ENCODE measurements at regions not wholly inside any gene's neighbourhood (a gene's known extent, or its start where the extent isn't known, plus 50 kb on each side); places are given as distances from the start of the nearest gene placed in this dataset.
"Not testable (repeated sequence)": the region's sequence is repeated elsewhere in the genome, so short reads cannot be mapped to it uniquely, and the experiment has no call there.

DNA sequence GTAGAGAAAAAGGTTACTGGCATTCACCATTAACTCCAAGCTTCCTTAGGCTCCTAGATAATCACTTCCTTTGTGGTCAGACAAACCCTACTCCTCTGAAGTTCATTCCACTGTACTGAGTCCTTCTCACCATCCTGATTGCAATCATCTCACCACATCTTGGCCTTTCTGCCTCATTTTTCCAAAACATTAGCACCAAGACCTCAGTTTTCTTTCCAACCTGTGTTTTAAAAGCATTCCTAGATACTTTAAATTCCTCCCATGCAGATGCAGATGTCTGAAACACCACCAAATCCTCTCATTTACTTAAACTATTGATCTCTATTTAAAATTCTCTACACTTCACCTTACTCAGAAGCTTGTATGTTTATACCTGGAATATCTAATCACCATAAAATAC lies 961.3 kb upstream of the CTNND2 start:
- ATAC-seq (ENCODE audit: low FRiP score in 2 of 2): no peak
- no peak overlapping the region for H3K27ac ChIP-seq
- TF ChIP-seq EP300 (IDR thresholded peaks at IDR 0.05) (no peak), POLR2A (IDR thresholded peaks at IDR 0.05) (no peak), POLR2AphosphoS5 (IDR thresholded peaks at IDR 0.05) (no peak)
- TF ChIP-seq, protein P1, sequence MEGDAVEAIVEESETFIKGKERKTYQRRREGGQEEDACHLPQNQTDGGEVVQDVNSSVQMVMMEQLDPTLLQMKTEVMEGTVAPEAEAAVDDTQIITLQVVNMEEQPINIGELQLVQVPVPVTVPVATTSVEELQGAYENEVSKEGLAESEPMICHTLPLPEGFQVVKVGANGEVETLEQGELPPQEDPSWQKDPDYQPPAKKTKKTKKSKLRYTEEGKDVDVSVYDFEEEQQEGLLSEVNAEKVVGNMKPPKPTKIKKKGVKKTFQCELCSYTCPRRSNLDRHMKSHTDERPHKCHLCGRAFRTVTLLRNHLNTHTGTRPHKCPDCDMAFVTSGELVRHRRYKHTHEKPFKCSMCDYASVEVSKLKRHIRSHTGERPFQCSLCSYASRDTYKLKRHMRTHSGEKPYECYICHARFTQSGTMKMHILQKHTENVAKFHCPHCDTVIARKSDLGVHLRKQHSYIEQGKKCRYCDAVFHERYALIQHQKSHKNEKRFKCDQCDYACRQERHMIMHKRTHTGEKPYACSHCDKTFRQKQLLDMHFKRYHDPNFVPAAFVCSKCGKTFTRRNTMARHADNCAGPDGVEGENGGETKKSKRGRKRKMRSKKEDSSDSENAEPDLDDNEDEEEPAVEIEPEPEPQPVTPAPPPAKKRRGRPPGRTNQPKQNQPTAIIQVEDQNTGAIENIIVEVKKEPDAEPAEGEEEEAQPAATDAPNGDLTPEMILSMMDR (IDR thresholded peaks at IDR 0.05): no peak

DNA sequence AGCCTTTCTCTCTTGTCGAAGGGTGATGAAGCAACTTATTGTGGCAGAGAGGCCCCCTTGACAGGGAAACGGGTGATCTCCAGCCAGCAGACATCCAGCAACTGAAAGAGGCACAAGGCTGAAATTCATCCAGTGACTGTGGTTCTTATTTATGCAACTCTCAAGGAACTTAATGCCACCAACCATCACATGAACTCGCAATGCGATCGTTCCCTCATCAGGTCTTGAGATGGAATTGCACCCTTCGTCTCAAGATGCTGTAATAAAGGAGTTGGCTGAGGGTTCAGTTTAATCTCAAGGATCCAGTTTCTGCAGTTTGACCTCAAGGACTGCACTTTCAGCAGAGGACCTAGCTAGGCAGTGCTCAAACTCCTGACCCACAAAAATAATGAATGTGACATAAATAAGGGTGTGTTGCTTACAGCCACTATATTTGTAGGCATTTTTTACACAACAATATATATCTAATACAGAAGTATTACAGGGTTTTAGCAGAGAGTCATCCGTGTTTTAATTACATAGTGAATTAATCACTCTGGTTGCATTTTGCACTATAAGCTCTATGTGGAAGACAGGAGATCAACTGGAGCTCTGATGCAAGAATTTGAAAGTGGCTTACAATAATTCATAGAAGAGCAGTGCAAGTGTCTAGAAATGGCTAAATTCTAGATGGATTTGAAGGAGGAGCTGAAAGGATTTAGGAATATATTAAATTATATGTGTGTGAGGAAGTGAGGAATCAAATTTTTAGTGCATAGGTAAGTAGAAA lies 957.8 kb upstream of the CTNND2 start:
- Histone ChIP-seq H3K27me3 (no peaks in the 10 kb centered on the region), H3K36me3 (no peaks in the 10 kb centered on the region), H3K27ac (no peak overlapping the region), H3K4me1 (no peaks in the 10 kb centered on the region), H3K9me3 (no peaks in the 10 kb centered on the region), H3K4me3 (no peak overlapping the region)
- DNase-seq (no peak), ATAC-seq (ENCODE audit: low FRiP score in 2 of 2) (no peak)
- WGBS, 2 donors: 60 to 63% methylated on average over 7 of the region's 7 CpGs
- TF ChIP-seq POLR2A (IDR thresholded peaks at IDR 0.05) (no peak), EP300 (IDR thresholded peaks at IDR 0.05) (no peak)

More for the DNA sequence above, 961.3 kb upstream of the CTNND2 start:
- no peaks in the 10 kb centered on the region for H3K9me3 ChIP-seq
- DNase-seq: no peak
- no peak overlapping the region for H3K4me3 ChIP-seq
- no peaks in the 10 kb centered on the region for H3K4me1 ChIP-seq
- H3K36me3 ChIP-seq: no peaks in the 10 kb centered on the region
- H3K27me3 ChIP-seq: no peaks in the 10 kb centered on the region

DNA sequence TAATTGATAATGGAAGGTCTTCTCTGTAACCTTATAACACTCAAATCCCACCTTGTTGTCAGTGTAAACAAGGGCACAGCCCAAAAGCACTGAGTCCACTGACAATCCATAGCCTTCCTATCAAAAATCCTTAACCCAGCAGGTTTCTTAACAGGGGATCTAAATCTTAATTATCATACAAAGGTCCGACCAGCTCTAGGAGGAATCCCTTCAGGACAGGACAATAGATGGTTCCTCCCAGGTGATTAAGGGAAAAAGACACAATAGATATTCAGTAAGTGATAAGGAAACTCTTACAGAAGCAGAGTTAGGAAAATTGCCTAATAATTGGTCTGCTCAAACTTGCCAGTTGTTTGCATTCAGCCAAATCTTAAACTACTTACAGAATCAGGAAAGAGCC lies 951.9 kb upstream of the CTNND2 start:
- not testable (repeated sequence) for H3K4me1 ChIP-seq, H3K9me3 ChIP-seq
- WGBS, 2 donors: 28 to 57% methylated on average over 1 of the region's 1 CpG

DNA sequence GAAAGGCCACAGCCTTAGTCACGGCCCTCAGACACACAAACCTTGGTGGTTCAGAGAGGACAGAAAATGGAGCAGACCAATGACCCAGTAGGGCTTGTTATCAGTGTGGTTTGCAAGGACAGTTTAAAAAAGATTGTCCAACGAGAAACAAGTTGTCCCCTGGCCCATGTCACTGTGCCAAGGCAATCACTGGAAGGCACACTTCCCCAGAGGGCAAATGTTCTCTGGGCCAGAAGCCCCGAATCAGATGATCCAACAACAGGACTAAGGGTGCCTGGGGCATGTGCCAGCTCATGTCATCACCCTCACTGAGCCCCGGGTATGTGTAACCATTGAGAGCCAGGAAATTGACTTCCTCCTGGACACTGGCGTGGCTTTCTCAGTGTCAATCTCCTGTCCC lies 950.1 kb upstream of the CTNND2 start:
- no peak overlapping the region for H3K4me3 ChIP-seq
- no peaks in the 10 kb centered on the region for H3K4me1 ChIP-seq
- H3K27ac ChIP-seq: no peak overlapping the region
- no peaks in the 10 kb centered on the region for H3K9me3 ChIP-seq
- no peaks in the 10 kb centered on the region for H3K27me3 ChIP-seq
- 47 to 69% methylated on average over 5 of the region's 5 CpGs for WGBS, 2 donors
- H3K36me3 ChIP-seq: no peaks in the 10 kb centered on the region
- TF ChIP-seq EP300 (IDR thresholded peaks at IDR 0.05): no peak
- no peak for TF ChIP-seq POLR2A (IDR thresholded peaks at IDR 0.05)
- TF ChIP-seq, protein P1 (IDR thresholded peaks at IDR 0.05): no peak
- no peak for TF ChIP-seq POLR2AphosphoS5 (IDR thresholded peaks at IDR 0.05)
- ATAC-seq (ENCODE audit: low FRiP score in 2 of 2) (no peak), DNase-seq (no peak)

More for the DNA sequence above, 951.9 kb upstream of the CTNND2 start:
- H3K27ac ChIP-seq; H3K36me3 ChIP-seq; H3K27me3 ChIP-seq; DNase-seq; ATAC-seq (ENCODE audit: low FRiP score in 2 of 2); H3K4me3 ChIP-seq: not testable (repeated sequence)

DNA sequence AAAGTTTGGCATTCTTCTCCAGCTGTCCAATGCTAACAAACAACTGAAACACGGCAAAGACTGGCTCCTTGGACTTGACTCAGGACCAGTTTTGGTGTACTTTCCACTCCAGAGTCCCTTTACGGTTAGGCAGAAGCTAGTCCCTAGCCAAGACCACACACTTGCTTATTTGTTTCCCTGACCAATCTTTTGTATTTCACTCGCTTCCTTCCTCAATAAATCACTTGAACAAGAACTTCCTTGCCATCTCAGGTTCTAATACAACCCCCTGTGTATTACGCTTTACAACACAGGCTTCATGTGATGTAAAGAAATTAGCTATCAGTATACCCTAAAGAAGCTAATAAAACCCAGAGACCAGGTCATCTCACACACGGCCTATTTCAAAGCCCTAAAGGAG lies 947.5 kb upstream of the CTNND2 start:
- no peak for ATAC-seq (ENCODE audit: low FRiP score in 2 of 2)
- 47 to 56% methylated on average over 5 of the region's 5 CpGs for WGBS, 2 donors
- H3K9me3 ChIP-seq: no peaks in the 10 kb centered on the region
- DNase-seq: no peak
- no peaks in the 10 kb centered on the region for H3K4me1 ChIP-seq
- H3K36me3 ChIP-seq: no peaks in the 10 kb centered on the region
- TF ChIP-seq, protein P1 (IDR thresholded peaks at IDR 0.05): no peak
- TF ChIP-seq POLR2AphosphoS5 (IDR thresholded peaks at IDR 0.05) (no peak), EP300 (IDR thresholded peaks at IDR 0.05) (no peak), POLR2A (IDR thresholded peaks at IDR 0.05) (no peak)
- no peaks in the 10 kb centered on the region for H3K27me3 ChIP-seq
- H3K27ac ChIP-seq: no peak overlapping the region
- H3K4me3 ChIP-seq: no peak overlapping the region

DNA sequence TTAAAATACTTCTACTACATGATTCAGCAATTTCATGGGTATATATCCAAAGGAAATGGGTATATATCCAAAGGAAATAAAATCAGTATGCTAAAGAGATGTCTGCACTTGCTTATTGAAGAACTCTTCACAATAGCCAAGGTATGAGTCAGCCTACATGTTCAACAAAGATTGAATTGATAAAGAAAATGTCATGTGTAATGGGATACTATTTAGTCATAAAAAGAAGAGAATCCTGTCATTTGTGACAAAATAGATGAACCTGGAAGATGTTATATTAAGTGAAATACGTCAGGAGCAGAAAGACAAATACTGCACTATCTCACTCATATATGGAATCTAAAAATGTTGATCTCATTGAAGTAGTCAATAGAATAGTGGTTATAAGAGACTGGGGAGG lies 944.5 kb upstream of the CTNND2 start:
- Histone ChIP-seq H3K36me3 (no peaks in the 10 kb centered on the region), H3K4me1 (no peaks in the 10 kb centered on the region), H3K27me3 (no peaks in the 10 kb centered on the region), H3K27ac (no peak overlapping the region), H3K9me3 (no peaks in the 10 kb centered on the region), H3K4me3 (no peak overlapping the region)
- WGBS, 2 donors: 76 to 88% methylated on average over 1 of the region's 1 CpG
- no peak for ATAC-seq (ENCODE audit: low FRiP score in 2 of 2)
- TF ChIP-seq POLR2A (IDR thresholded peaks at IDR 0.05): no peak
- TF ChIP-seq POLR2AphosphoS5 (IDR thresholded peaks at IDR 0.05): no peak
- TF ChIP-seq EP300 (IDR thresholded peaks at IDR 0.05): no peak
- TF ChIP-seq, protein P1 (IDR thresholded peaks at IDR 0.05): no peak
- DNase-seq: no peak

Measured in upper lobe of left lung (tissue), 6 donors.